ENCODE measurements at regions not wholly inside any gene's neighbourhood (a gene's known extent, or its start where the extent isn't known, plus 50 kb on each side); places are given as distances from the start of the nearest gene placed in this dataset.

- no peaks in the 10 kb centered on the region for H3K4me1 ChIP-seq (ENCODE audit: insufficient read depth, low read length)
- H2AFZ ChIP-seq (ENCODE audit: low read depth, low read length) = no peak overlapping the region
- H3K27me3 ChIP-seq (ENCODE audit: insufficient read depth, low read length) = no peaks in the 10 kb centered on the region
- H3K36me3 ChIP-seq (ENCODE audit: insufficient read depth, low read length) = no peaks in the 10 kb centered on the region
- no peaks in the 10 kb centered on the region for H3K9me3 ChIP-seq (ENCODE audit: low read length)
- H3K4me3 ChIP-seq (ENCODE audit: low read length) = no peak overlapping the region
Measured at GRCh38 chr9:102035929-102036328, 297.5 kb upstream of the GRIN3A start.

DNA sequence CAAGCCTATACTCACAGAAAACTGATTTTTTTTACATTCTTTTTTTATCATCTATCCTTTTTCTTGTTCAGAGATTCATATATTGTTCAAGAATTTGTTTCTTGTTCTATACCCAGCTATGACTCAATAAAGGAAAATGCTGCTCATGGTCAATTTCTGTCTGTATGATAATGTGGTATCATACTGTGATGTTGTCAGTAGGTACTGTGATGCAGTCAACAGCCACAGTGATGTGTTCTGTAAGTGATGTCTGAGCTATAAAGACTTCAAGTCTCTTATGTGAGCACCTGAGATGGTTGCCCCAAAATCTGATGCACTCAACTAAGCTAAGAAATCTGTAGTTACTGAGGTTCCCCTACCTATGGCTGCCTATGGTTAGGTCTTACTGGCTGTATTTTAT lies 294.2 kb upstream of the GRIN3A start:
- no peaks in the 10 kb centered on the region for H3K27me3 ChIP-seq (ENCODE audit: insufficient read depth, low read length)
- H3K9me3 ChIP-seq (ENCODE audit: low read length) = no peaks in the 10 kb centered on the region
- no peaks in the 10 kb centered on the region for H3K36me3 ChIP-seq (ENCODE audit: insufficient read depth, low read length)
- H3K4me1 ChIP-seq (ENCODE audit: insufficient read depth, low read length) = no peaks in the 10 kb centered on the region
- no peak overlapping the region for H3K4me3 ChIP-seq (ENCODE audit: low read length)
- H2AFZ ChIP-seq (ENCODE audit: low read depth, low read length) = no peak overlapping the region

GRCh38 chr9:102000956-102001355 lies 262.5 kb upstream of the GRIN3A start:
- H3K9me3 ChIP-seq (ENCODE audit: low read length) = no peaks in the 10 kb centered on the region
- H2AFZ ChIP-seq (ENCODE audit: low read depth, low read length) = no peak overlapping the region

GRCh38 chr9:101999441-101999840 lies 261.0 kb upstream of the GRIN3A start:
- no peak overlapping the region for H3K4me3 ChIP-seq (ENCODE audit: low read length)
- H3K36me3 ChIP-seq (ENCODE audit: insufficient read depth, low read length) = no peaks in the 10 kb centered on the region
- H3K4me1 ChIP-seq (ENCODE audit: insufficient read depth, low read length) = no peaks in the 10 kb centered on the region
- H3K27me3 ChIP-seq (ENCODE audit: insufficient read depth, low read length) = no peaks in the 10 kb centered on the region
- H3K9me3 ChIP-seq (ENCODE audit: low read length) = no peaks in the 10 kb centered on the region
- no peak overlapping the region for H2AFZ ChIP-seq (ENCODE audit: low read depth, low read length)

More at GRCh38 chr9:102000956-102001355, 262.5 kb upstream of the GRIN3A start:
- Histone ChIP-seq H3K36me3 (ENCODE audit: insufficient read depth, low read length) (no peaks in the 10 kb centered on the region), H3K4me1 (ENCODE audit: insufficient read depth, low read length) (no peaks in the 10 kb centered on the region), H3K4me3 (ENCODE audit: low read length) (no peak overlapping the region), H3K27me3 (ENCODE audit: insufficient read depth, low read length) (no peaks in the 10 kb centered on the region)

- Histone ChIP-seq H3K27me3 (ENCODE audit: insufficient read depth, low read length) (no peaks in the 10 kb centered on the region), H3K4me3 (ENCODE audit: low read length) (no peak overlapping the region), H3K36me3 (ENCODE audit: insufficient read depth, low read length) (no peaks in the 10 kb centered on the region), H3K9me3 (ENCODE audit: low read length) (no peaks in the 10 kb centered on the region), H2AFZ (ENCODE audit: low read depth, low read length) (no peak overlapping the region), H3K4me1 (ENCODE audit: insufficient read depth, low read length) (no peaks in the 10 kb centered on the region)
Measured at GRCh38 chr9:101995231-101995630, 256.8 kb upstream of the GRIN3A start.

DNA sequence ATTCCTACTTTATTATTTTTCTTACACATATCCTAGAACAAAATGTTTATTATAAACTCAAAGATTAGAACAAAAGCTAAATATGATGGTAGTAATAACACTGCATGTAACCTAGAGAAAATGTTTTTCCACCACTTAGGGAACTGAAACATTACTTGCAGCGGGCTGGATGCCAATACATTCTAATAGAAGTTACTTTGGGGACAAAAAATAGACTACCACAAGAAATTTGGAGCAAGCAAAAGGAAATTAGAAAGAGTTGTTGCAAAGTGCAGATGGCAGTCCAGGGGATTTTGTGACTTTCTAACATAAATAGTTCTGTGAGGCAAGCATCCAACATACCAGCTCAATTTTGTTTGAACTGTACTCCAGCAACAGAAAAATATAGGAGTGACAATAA lies 255.3 kb upstream of the GRIN3A start:
- Histone ChIP-seq H3K36me3 (ENCODE audit: insufficient read depth, low read length) (no peaks in the 10 kb centered on the region), H3K4me3 (ENCODE audit: low read length) (no peak overlapping the region), H3K4me1 (ENCODE audit: insufficient read depth, low read length) (no peaks in the 10 kb centered on the region), H3K9me3 (ENCODE audit: low read length) (no peaks in the 10 kb centered on the region), H3K27me3 (ENCODE audit: insufficient read depth, low read length) (no peaks in the 10 kb centered on the region), H2AFZ (ENCODE audit: low read depth, low read length) (no peak overlapping the region)

DNA sequence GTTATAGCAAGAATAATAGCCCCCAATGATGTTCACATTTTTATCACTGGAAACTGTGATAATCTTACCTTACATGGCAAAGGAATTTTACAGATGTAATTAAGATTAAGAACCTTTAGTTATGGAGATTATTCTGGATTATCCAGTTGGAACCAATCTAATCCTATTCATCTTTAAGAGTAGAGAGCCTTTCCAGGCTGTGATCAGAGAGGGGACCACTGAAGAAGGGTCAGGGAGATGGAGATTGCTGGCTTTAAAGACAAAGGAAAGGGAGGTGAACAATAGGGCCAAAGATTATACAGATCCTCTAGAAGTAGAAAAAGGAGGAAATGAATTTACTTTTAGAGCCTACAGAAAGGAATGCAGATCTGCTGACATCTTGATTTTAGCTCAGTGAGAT lies 253.5 kb upstream of the GRIN3A start:
- no peak overlapping the region for H3K4me3 ChIP-seq (ENCODE audit: low read length)
- no peaks in the 10 kb centered on the region for H3K9me3 ChIP-seq (ENCODE audit: low read length)
- H3K4me1 ChIP-seq (ENCODE audit: insufficient read depth, low read length) = no peaks in the 10 kb centered on the region
- H3K27me3 ChIP-seq (ENCODE audit: insufficient read depth, low read length) = no peaks in the 10 kb centered on the region
- no peaks in the 10 kb centered on the region for H3K36me3 ChIP-seq (ENCODE audit: insufficient read depth, low read length)
- no peak overlapping the region for H2AFZ ChIP-seq (ENCODE audit: low read depth, low read length)

- Histone ChIP-seq H3K4me3 (ENCODE audit: low read length) (no peak overlapping the region), H3K36me3 (ENCODE audit: insufficient read depth, low read length) (no peaks in the 10 kb centered on the region), H3K4me1 (ENCODE audit: insufficient read depth, low read length) (no peaks in the 10 kb centered on the region), H3K27me3 (ENCODE audit: insufficient read depth, low read length) (no peaks in the 10 kb centered on the region), H2AFZ (ENCODE audit: low read depth, low read length) (no peak overlapping the region), H3K9me3 (ENCODE audit: low read length) (no peaks in the 10 kb centered on the region)
Measured at GRCh38 chr9:101977614-101978210, 239.3 kb upstream of the GRIN3A start.

GRCh38 chr9:101970609-101971008 lies 232.2 kb upstream of the GRIN3A start:
- no peaks in the 10 kb centered on the region for H3K9me3 ChIP-seq (ENCODE audit: low read length)
- no peaks in the 10 kb centered on the region for H3K27me3 ChIP-seq (ENCODE audit: insufficient read depth, low read length)
- H3K4me3 ChIP-seq (ENCODE audit: low read length) = no peak overlapping the region
- H2AFZ ChIP-seq (ENCODE audit: low read depth, low read length) = no peak overlapping the region
- no peaks in the 10 kb centered on the region for H3K4me1 ChIP-seq (ENCODE audit: insufficient read depth, low read length)
- no peaks in the 10 kb centered on the region for H3K36me3 ChIP-seq (ENCODE audit: insufficient read depth, low read length)

DNA sequence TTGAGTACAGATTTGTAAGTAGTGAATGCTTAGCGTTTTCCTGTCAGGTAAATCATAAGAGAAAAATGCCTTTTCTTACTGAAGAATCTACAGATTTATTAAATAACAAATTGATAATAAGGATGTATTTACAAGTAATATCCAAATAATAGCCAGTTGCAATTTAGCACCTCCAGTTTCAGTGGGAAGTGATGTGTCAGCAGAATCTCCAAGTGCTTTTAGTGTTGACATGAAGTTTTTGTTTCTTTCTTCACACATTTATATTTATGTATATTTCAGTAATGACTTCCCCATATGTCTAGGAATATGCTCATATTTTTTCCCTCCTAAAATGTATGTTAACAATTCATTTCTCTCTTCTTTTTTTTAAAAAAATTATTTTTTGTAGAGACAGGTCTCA lies 229.9 kb upstream of the GRIN3A start:
- H3K4me3 ChIP-seq (ENCODE audit: low read length) = no peak overlapping the region
- no peaks in the 10 kb centered on the region for H3K4me1 ChIP-seq (ENCODE audit: insufficient read depth, low read length)
- no peak overlapping the region for H2AFZ ChIP-seq (ENCODE audit: low read depth, low read length)
- H3K9me3 ChIP-seq (ENCODE audit: low read length) = no peaks in the 10 kb centered on the region
- no peaks in the 10 kb centered on the region for H3K36me3 ChIP-seq (ENCODE audit: insufficient read depth, low read length)
- H3K27me3 ChIP-seq (ENCODE audit: insufficient read depth, low read length) = no peaks in the 10 kb centered on the region

- no peak overlapping the region for H3K4me3 ChIP-seq (ENCODE audit: low read length)
- no peaks in the 10 kb centered on the region for H3K9me3 ChIP-seq (ENCODE audit: low read length)
- no peak overlapping the region for H2AFZ ChIP-seq (ENCODE audit: low read depth, low read length)
- H3K27me3 ChIP-seq (ENCODE audit: insufficient read depth, low read length) = no peaks in the 10 kb centered on the region
- no peaks in the 10 kb centered on the region for H3K36me3 ChIP-seq (ENCODE audit: insufficient read depth, low read length)
- H3K4me1 ChIP-seq (ENCODE audit: insufficient read depth, low read length) = no peaks in the 10 kb centered on the region
Measured at GRCh38 chr9:101966691-101967090, 228.2 kb upstream of the GRIN3A start.

DNA sequence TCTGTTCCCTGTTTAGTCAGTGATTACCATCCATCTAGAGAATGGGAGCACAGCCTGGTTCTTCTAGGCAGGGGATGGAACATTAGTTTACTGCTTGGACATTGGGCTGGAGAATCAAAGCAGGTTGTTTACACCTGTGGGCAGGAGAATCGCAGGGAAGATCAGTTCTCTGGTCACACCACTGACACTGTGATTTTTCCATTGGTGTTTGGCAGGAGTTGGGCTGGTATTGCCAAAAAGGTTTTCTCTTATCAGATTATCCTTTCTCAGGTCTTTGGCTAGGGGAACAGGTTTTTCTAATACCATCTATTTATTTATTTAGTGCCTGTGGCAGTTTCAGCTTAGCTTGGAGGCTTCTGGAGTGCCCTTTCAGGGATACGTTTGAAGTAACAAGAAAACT lies 219.3 kb upstream of the GRIN3A start:
- Histone ChIP-seq H2AFZ (ENCODE audit: low read depth, low read length) (no peak overlapping the region), H3K4me3 (ENCODE audit: low read length) (no peak overlapping the region), H3K4me1 (ENCODE audit: insufficient read depth, low read length) (no peaks in the 10 kb centered on the region), H3K36me3 (ENCODE audit: insufficient read depth, low read length) (no peaks in the 10 kb centered on the region), H3K27me3 (ENCODE audit: insufficient read depth, low read length) (no peaks in the 10 kb centered on the region), H3K9me3 (ENCODE audit: low read length) (no peaks in the 10 kb centered on the region)

DNA sequence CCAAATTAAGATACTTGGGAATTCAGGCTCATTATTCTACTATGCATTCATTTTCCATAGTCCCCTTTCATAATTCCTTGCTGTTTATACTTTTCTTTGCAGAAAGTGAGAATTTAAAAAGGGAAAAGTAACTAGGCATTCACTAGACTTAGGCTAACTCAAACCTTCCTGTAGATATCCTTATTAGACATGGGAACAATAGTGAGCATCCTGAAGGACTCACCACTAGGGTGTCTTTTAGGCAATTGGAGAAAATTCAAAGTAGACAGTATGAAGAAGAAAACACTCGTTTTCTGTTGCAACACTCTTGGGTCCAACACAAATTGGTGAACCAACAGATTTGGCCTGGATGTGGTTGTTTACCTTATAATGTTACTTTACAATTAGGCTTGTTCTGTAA lies 213.2 kb upstream of the GRIN3A start:
- Histone ChIP-seq H3K36me3 (ENCODE audit: insufficient read depth, low read length) (no peaks in the 10 kb centered on the region), H3K9me3 (ENCODE audit: low read length) (no peaks in the 10 kb centered on the region), H2AFZ (ENCODE audit: low read depth, low read length) (no peak overlapping the region), H3K4me1 (ENCODE audit: insufficient read depth, low read length) (no peaks in the 10 kb centered on the region), H3K27me3 (ENCODE audit: insufficient read depth, low read length) (no peaks in the 10 kb centered on the region), H3K4me3 (ENCODE audit: low read length) (no peak overlapping the region)

DNA sequence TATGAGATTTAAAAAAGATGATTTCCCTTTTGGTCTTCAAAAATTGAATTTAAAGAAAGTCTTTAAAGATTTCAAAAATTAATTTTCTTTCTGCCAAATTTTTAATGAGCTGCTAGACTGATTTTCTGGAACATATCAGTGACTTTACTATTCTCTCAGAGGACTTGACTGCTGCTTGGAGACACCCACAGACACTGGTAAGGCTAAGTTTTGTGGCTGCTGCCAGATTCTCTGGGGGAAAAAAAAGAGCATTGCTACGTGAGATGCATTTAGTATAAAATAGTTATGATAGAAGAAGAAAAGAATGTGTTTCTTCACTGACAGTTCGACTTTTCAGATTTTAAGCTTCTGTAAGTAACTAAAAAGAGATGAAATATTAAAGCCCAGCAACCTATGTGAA lies 193.3 kb upstream of the GRIN3A start:
- no peaks in the 10 kb centered on the region for H3K36me3 ChIP-seq (ENCODE audit: insufficient read depth, low read length)
- H3K4me3 ChIP-seq (ENCODE audit: low read length) = no peak overlapping the region
- no peaks in the 10 kb centered on the region for H3K9me3 ChIP-seq (ENCODE audit: low read length)
- no peak overlapping the region for H2AFZ ChIP-seq (ENCODE audit: low read depth, low read length)
- no peaks in the 10 kb centered on the region for H3K27me3 ChIP-seq (ENCODE audit: insufficient read depth, low read length)
- no peaks in the 10 kb centered on the region for H3K4me1 ChIP-seq (ENCODE audit: insufficient read depth, low read length)
